HG03520 (cell line): ENCODE measurements at regions not wholly inside any gene's neighbourhood (a gene's known extent, or its start where the extent isn't known, plus 50 kb on each side); places are given as distances from the start of the nearest gene placed in this dataset.
"Not testable (repeated sequence)": the region's sequence is repeated elsewhere in the genome, so short reads cannot be mapped to it uniquely, and the experiment has no call there.

Experiments
- ATAC-seq: cut with Tn5 transposase; IDR thresholded peaks from one replicate; pipeline ENCODE4 v1.9.1; 2021; ENCODE audit warnings: mild to moderate bottlenecking, moderate library complexity; ENCODE audit not compliant: unreplicated experiment

GRCh38 chr2:121063471-121063870, 221.5 kb downstream of the TFCP2L1 start:
- no peak for ATAC-seq

GRCh38 chr2:121064186-121064585, 220.8 kb downstream of the TFCP2L1 start:
- ATAC-seq = no peak

- no peak for ATAC-seq
Observed at GRCh38 chr2:121065239-121065638, 219.8 kb downstream of the TFCP2L1 start.

- ATAC-seq = no peak
Observed at GRCh38 chr2:121066526-121066925, 218.5 kb downstream of the TFCP2L1 start.

- ATAC-seq = no peak
Observed at GRCh38 chr2:121068851-121069250, 216.2 kb downstream of the TFCP2L1 start.

GRCh38 chr2:121069434-121069969, 215.5 kb downstream of the TFCP2L1 start:
- ATAC-seq = no peak

GRCh38 chr2:121070061-121070460, 214.9 kb downstream of the TFCP2L1 start:
- not testable (repeated sequence) for ATAC-seq

GRCh38 chr2:121071034-121071504, 213.9 kb downstream of the TFCP2L1 start:
- ATAC-seq = no peak

- no peak for ATAC-seq
Observed at GRCh38 chr2:121072784-121073183, 212.2 kb downstream of the TFCP2L1 start.

GRCh38 chr2:121073320-121074210, 211.4 kb downstream of the TFCP2L1 start:
- ATAC-seq = no peak

GRCh38 chr2:121074293-121074932, 210.6 kb downstream of the TFCP2L1 start:
- no peak for ATAC-seq

GRCh38 chr2:121075006-121075551, 209.9 kb downstream of the TFCP2L1 start:
- ATAC-seq = no peak

- ATAC-seq = no peak
Observed at GRCh38 chr2:121075641-121076497, 209.1 kb downstream of the TFCP2L1 start.

GRCh38 chr2:121076498-121076820, 208.5 kb downstream of the TFCP2L1 start:
- no peak for ATAC-seq

GRCh38 chr2:121076885-121077549, 208.0 kb downstream of the TFCP2L1 start:
- no peak for ATAC-seq

- ATAC-seq = no peak
Observed at GRCh38 chr2:121078899-121079298, 206.1 kb downstream of the TFCP2L1 start.

- ATAC-seq = no peak
Observed at GRCh38 chr2:121080013-121080772, 204.8 kb downstream of the TFCP2L1 start.

GRCh38 chr2:121081701-121082100, 203.3 kb downstream of the TFCP2L1 start:
- no peak for ATAC-seq

GRCh38 chr2:121082191-121082590, 202.8 kb downstream of the TFCP2L1 start:
- no peak for ATAC-seq
